GM18519 (cell line): ENCODE measurements at regions not wholly inside any gene's neighbourhood (a gene's known extent, or its start where the extent isn't known, plus 50 kb on each side); places are given as distances from the start of the nearest gene placed in this dataset.

Experiments used
- ATAC-seq: cut with Tn5 transposase; IDR thresholded peaks from one replicate; pipeline ENCODE4 v1.9.1; 2021; ENCODE audit warnings: mild to moderate bottlenecking, moderate library complexity; ENCODE audit not compliant: unreplicated experiment, low FRiP score

- no peak for ATAC-seq
These were observed 71.5 kb upstream of the EGR2 start for GRCh38 chr10:62887642-62888041.

- ATAC-seq: no peak
These were observed 69.7 kb upstream of the EGR2 start for GRCh38 chr10:62885684-62886461.

GRCh38 chr10:62880162-62880561 lies 64.0 kb upstream of the EGR2 start:
- ATAC-seq: no peak

- ATAC-seq: no peak
These were observed 57.7 kb upstream of the EGR2 start for GRCh38 chr10:62873866-62874265.

- peak; percentile 98 for ATAC-seq
These were observed 54.7 kb upstream of the EGR2 start for GRCh38 chr10:62870866-62871265.

- ATAC-seq: no peak
These were observed 53.8 kb upstream of the EGR2 start for GRCh38 chr10:62869958-62870357.

- no peak for ATAC-seq
These were observed 50.8 kb upstream of the EGR2 start for GRCh38 chr10:62866941-62867340.

GRCh38 chr10:62866451-62866850 lies 50.3 kb upstream of the EGR2 start:
- ATAC-seq: no peak
